Small intestine (tissue), 7 donors: ENCODE measurements at regions not wholly inside any gene's neighbourhood (a gene's known extent, or its start where the extent isn't known, plus 50 kb on each side); places are given as distances from the start of the nearest gene placed in this dataset.

Experiments used
- DNase-seq, 2 donors: peaks; one replicate each; pipeline versions ENCODE4 v3.0.0 to v3.0.0-alpha.2; 2013
- FAIRE-seq: peaks from 2 replicates; lab custom pipeline; 2012; peaks lifted over from hg19 to GRCh38; lab: Jason Lieb, UNC
- H3K27ac ChIP-seq, 3 donors: one replicate each; pipeline ENCODE4 v1.5.1; 2013; ENCODE audit warnings: low read length in 2 of 3, mild to moderate bottlenecking in 2 of 3, control low read depth in 1 of 3, inconsistent platforms in 1 of 3, low read depth in 1 of 3, moderate library complexity in 1 of 3
- H3K27me3 ChIP-seq, 3 donors: one replicate each; pipeline ENCODE4 v1.6.1; 2013; ENCODE audit warnings: low read length in 3 of 3, inconsistent platforms in 1 of 3; ENCODE audit not compliant: control insufficient read depth in 3 of 3, insufficient read depth in 3 of 3
- H3K36me3 ChIP-seq, 3 donors: one replicate each; pipeline ENCODE4 v1.6.1; 2013; ENCODE audit warnings: low read length in 3 of 3, inconsistent platforms in 1 of 3, low read depth in 1 of 3, mild to moderate bottlenecking in 1 of 3, moderate library complexity in 1 of 3; ENCODE audit not compliant: control insufficient read depth in 3 of 3, insufficient read depth in 2 of 3
- H3K4me1 ChIP-seq, 3 donors: one replicate each; pipeline ENCODE4 v1.6.1; 2013; ENCODE audit warnings: low read length in 2 of 3, inconsistent platforms in 1 of 3, low read depth in 1 of 3, mild to moderate bottlenecking in 1 of 3, moderate library complexity in 1 of 3; ENCODE audit not compliant: control insufficient read depth in 3 of 3, insufficient read depth in 2 of 3
- H3K4me3 ChIP-seq, 3 donors: one replicate each; pipeline ENCODE4 v1.5.1; 2013; ENCODE audit warnings: low read length in 3 of 3, control low read depth in 1 of 3, inconsistent platforms in 1 of 3, low read depth in 1 of 3, mild to moderate bottlenecking in 1 of 3, moderate library complexity in 1 of 3
- H3K9me3 ChIP-seq, 2 donors: one replicate each; pipeline ENCODE4 v1.6.1; 2013; ENCODE audit warnings: low read depth in 1 of 2, low read length in 1 of 2; ENCODE audit not compliant: control insufficient read depth in 2 of 2, insufficient read depth in 1 of 2
- WGBS, 3 donors: extraction: QIAGEN DNeasy Blood & Tissue Kit; methylation state at CpG; one replicate each; pipeline ENCODE4 v1.1.7; 2013; 5-methylcytosine and 5-hydroxymethylcytosine counted together
- donor health status: healthy with polysubstance abuse.
- donor health status: control.
- donor health status: control.
- donor health status: Bipolar disorder and iron deficiency.
- donor health status: healthy.

DNA sequence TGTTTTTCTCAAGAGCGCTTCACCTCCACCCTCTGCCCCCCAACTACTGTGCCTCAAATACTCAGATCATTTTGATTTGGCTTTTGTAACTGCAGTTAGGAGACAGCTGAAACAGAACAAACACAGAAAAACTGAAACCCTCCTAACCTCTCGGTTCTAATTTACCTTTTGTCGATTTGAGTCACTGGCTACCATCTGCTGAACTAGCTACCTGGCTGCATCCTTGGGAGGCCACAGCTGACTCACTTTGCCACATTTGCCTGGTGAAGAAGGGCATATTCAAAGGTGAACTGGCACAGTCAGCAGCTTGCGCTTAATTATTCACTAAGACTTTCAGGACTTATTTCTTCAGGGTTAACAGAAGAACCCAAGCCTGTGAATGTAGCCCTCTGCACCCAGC is 117.7 kb downstream of the FOXB1 start:
- no peak overlapping the region for H3K4me3 ChIP-seq
- no peak for DNase-seq
- 77 to 83% (median 78%) methylated on average over 4 of the region's 4 CpGs for WGBS, 3 donors
- no peak for FAIRE-seq
- no peaks in the 10 kb centered on the region for H3K9me3 ChIP-seq
- no peak overlapping the region for H3K27ac ChIP-seq
- peaks cover 0 to 13% (median 6%) of the 10 kb centered on the region in 3 donors for H3K27me3 ChIP-seq
- H3K4me1 ChIP-seq = no peaks in the 10 kb centered on the region
- no peaks in the 10 kb centered on the region for H3K36me3 ChIP-seq

DNA sequence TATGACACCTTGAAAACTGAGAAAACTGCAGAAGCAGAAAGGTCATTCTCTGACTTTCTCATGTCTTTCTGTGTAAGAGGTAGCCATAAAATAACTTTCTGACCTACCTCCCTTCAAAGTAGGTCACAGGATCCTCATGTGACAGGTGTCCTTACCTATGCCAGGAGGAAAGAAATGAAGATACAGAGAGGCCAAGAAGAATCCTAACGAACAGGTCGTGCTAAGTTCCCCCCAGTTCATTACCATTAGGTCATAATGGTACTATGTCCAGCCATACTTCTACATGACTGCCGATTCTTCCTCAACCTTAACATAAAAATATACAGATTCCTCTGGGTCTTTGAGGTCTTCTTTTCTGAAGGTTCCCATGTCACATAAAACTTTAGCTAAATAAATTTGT is 118.6 kb downstream of the FOXB1 start:
- no peak overlapping the region for H3K4me3 ChIP-seq
- no peaks in the 10 kb centered on the region for H3K4me1 ChIP-seq
- no peaks in the 10 kb centered on the region for H3K36me3 ChIP-seq
- H3K27me3 ChIP-seq = peaks cover 0 to 11% (median 6%) of the 10 kb centered on the region in 3 donors
- DNase-seq (peak in 1 of 2 donors; percentile 10), FAIRE-seq (no peak)
- 89 to 91% (median 90%) methylated on average over 3 of the region's 3 CpGs for WGBS, 3 donors
- H3K9me3 ChIP-seq = no peaks in the 10 kb centered on the region
- no peak overlapping the region for H3K27ac ChIP-seq

DNA sequence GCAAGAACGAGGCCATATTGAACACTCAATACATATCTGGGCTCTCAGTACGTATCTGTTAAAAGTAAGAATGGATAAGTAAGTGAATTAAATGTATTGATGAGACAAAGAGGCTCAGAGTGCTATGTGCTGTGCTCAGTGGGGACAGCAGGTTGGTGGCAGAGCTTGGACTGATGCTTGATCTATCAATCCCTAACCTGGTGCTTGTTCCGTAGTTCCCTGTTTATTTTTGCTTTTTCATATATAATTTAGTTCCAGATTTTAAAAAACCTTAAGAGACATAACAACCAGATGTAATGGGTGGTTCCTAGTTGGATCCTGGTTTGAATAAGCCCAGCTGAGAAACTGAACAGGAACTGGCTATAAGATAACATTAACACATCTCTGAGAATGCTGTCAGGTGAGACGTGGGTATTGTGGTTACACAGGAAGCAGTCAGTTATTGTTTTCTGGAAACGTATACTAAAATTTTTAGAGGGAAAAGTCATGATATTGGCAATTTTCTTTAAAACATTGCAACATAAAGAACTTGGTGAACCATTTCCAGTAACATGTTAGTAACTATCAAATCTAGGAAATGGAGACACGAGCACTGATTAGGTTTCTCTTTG is 120.5 kb downstream of the FOXB1 start:
- Histone ChIP-seq H3K9me3 (no peaks in the 10 kb centered on the region), H3K27ac (no peak overlapping the region), H3K36me3 (no peaks in the 10 kb centered on the region), H3K4me1 (no peaks in the 10 kb centered on the region), H3K4me3 (no peak overlapping the region), H3K27me3 (no peaks in the 10 kb centered on the region)
- no peak for FAIRE-seq
- WGBS, 3 donors = 68 to 80% (median 68%) methylated on average over 6 of the region's 6 CpGs
- DNase-seq = no peak

DNA sequence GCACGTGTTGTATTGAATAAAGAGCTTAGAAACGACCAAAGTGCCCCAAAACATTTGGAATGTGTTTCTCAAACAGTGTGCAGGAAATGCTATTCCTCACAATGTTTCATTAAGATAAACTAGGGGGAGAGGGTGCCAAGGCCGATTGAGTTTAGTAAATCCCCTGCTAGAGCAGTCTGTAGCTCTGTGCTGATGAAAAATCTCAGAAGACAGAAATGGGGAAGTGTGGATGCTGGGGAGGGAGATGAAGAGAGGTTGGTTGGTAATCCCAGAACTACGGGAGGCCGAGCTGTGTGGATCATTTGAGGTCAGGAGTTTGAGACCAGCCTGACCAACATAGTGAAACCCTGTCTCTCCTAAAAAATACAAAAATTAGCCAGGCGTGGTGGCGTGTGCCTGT is 121.2 kb downstream of the FOXB1 start:
- no peaks in the 10 kb centered on the region for H3K4me1 ChIP-seq
- H3K27me3 ChIP-seq = no peaks in the 10 kb centered on the region
- WGBS, 3 donors = 72 to 80% (median 78%) methylated on average over 7 of the region's 7 CpGs
- H3K36me3 ChIP-seq = no peaks in the 10 kb centered on the region
- H3K4me3 ChIP-seq = no peak overlapping the region
- H3K9me3 ChIP-seq = no peaks in the 10 kb centered on the region
- H3K27ac ChIP-seq = no peak overlapping the region
- FAIRE-seq = no peak
- DNase-seq = no peak

DNA sequence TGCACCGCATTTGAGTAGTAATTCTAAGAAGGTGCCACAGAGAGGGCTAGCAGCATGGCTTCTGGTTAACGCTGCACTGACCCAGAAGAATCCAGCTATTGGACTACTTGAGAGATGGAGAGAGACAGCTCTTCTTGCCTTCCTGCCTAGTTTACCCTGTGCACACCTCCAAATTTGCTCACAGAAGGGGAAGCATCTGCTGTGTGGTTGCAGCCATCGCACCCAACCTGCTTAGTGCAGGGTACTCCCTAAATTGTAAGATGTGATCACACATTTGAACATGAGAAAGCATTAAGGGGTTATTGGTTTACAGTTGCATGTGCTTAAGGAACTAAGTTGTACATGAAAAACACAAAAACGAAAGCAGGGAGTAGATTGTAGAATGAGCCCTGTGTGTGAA is 122.1 kb downstream of the FOXB1 start:
- Histone ChIP-seq H3K27ac (no peak overlapping the region), H3K36me3 (no peaks in the 10 kb centered on the region), H3K4me1 (no peaks in the 10 kb centered on the region), H3K27me3 (no peaks in the 10 kb centered on the region), H3K4me3 (no peak overlapping the region), H3K9me3 (no peaks in the 10 kb centered on the region)
- whole genome bisulfite sequencing, 3 donors = 89 to 93% (median 90%) methylated on average over 4 of the region's 4 CpGs
- FAIRE-seq (no peak), DNase-seq (no peak)

DNA sequence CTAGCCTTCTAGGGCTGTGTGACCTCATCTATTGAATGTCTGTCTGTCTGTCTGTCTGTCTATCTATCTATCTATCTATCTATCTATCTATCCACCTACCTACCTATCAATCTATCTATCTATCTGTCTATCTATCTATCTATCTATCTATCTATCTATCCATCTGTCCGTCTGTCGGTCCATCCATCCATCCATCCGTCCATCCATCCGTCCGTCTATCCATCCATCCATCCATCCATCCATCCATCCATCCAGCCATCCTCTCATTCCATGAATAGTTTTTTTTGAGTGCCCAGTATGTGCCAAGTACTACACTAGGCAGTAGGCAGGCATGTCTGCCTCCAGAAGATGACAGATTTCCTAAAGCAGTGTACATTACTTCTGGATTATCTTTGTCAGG is 122.5 kb downstream of the FOXB1 start:
- no peaks in the 10 kb centered on the region for H3K27me3 ChIP-seq
- no peak for DNase-seq
- no peak overlapping the region for H3K4me3 ChIP-seq
- 88 to 96% (median 94%) methylated on average over 5 of the region's 5 CpGs for WGBS, 3 donors
- no peaks in the 10 kb centered on the region for H3K9me3 ChIP-seq
- no peak for FAIRE-seq
- no peaks in the 10 kb centered on the region for H3K36me3 ChIP-seq
- no peak overlapping the region for H3K27ac ChIP-seq
- H3K4me1 ChIP-seq = no peaks in the 10 kb centered on the region

DNA sequence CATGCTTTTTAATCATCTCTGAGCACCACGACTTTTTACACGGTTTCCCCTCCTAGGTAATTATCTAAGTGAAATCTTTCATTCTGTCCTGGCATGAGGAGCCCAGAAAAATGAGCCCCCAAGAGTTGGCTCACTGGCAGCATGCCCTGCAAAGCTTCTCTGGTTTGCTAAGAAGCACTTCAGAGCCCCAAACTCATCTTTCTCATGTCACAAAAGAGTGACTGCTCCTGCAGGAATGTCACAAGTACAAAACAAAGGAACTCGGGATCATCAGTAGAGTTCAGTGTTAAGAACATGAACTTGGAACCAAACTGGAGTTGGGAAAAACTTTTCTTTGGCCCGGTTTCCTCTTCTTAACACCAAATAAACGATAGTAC is 123.9 kb downstream of the FOXB1 start:
- FAIRE-seq = no peak
- H3K27ac ChIP-seq = peak overlapping the region in 2 of 3 donors; percentile 14 to 85
- no peak for DNase-seq
- H3K4me1 ChIP-seq = no peaks in the 10 kb centered on the region
- no peaks in the 10 kb centered on the region for H3K9me3 ChIP-seq
- H3K36me3 ChIP-seq = no peaks in the 10 kb centered on the region
- H3K27me3 ChIP-seq = peaks cover 0 to 3% (median 0%) of the 10 kb centered on the region in 3 donors
- 8 to 14% (median 13%) methylated on average over 5 of the region's 5 CpGs for WGBS, 3 donors
- H3K4me3 ChIP-seq = peak overlapping the region; percentile 35 to 59 (median 44)

DNA sequence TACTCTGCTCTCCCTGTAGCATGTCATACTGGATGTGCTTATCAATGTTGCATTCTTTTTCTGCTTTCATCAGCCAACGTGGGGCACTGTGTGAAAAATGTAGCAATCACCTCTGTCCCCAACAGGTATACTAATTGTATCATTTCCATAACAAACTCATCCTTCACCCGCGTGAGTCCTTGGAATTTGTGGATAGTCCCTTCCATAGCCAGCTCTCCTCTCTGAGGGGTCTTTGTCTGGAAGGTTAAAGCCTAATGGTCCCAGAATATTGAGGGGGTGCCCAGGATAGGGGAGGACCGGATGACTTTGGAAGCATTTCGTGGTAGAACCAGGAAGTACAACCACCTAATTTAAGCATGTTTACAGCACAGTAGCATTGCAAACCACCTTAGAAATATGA is 124.6 kb downstream of the FOXB1 start:
- Histone ChIP-seq H3K27ac (no peak overlapping the region), H3K4me1 (no peaks in the 10 kb centered on the region), H3K4me3 (no peak overlapping the region), H3K9me3 (no peaks in the 10 kb centered on the region), H3K36me3 (no peaks in the 10 kb centered on the region), H3K27me3 (peaks cover 0 to 3% (median 0%) of the 10 kb centered on the region in 3 donors)
- WGBS, 3 donors = 26 to 54% (median 51%) methylated on average over 5 of the region's 5 CpGs
- FAIRE-seq (no peak), DNase-seq (peak in 1 of 2 donors; percentile 2)

DNA sequence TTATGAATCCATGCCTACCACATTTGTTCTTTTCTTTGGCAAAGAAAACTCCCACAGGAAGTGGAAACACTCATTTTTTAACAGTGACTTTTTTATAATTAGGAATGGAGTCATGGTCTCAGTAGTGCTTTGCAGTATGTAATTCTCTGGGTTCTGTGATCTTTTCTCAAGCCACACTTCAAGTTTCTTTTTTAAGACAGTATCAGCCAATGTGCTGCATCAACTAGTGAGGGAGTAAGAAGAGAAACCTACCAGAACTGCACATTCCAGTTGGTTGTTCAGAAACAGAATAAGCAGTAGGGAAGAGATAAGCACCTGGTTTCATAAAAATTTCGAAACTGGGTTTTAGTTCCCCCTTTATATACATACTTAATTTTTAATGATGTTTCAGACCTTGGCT is 126.3 kb downstream of the FOXB1 start:
- H3K27me3 ChIP-seq = peaks cover 0 to 5% (median 0%) of the 10 kb centered on the region in 3 donors
- no peak overlapping the region for H3K27ac ChIP-seq
- no peaks in the 10 kb centered on the region for H3K4me1 ChIP-seq
- no peaks in the 10 kb centered on the region for H3K36me3 ChIP-seq
- FAIRE-seq = no peak
- no peaks in the 10 kb centered on the region for H3K9me3 ChIP-seq
- DNase-seq = no peak
- 62 to 73% (median 63%) methylated on average over 1 of the region's 1 CpG for WGBS, 3 donors
- no peak overlapping the region for H3K4me3 ChIP-seq
